ENCODE measurements at regions not wholly inside any gene's neighbourhood (a gene's known extent, or its start where the extent isn't known, plus 50 kb on each side); places are given as distances from the start of the nearest gene placed in this dataset.

DNA sequence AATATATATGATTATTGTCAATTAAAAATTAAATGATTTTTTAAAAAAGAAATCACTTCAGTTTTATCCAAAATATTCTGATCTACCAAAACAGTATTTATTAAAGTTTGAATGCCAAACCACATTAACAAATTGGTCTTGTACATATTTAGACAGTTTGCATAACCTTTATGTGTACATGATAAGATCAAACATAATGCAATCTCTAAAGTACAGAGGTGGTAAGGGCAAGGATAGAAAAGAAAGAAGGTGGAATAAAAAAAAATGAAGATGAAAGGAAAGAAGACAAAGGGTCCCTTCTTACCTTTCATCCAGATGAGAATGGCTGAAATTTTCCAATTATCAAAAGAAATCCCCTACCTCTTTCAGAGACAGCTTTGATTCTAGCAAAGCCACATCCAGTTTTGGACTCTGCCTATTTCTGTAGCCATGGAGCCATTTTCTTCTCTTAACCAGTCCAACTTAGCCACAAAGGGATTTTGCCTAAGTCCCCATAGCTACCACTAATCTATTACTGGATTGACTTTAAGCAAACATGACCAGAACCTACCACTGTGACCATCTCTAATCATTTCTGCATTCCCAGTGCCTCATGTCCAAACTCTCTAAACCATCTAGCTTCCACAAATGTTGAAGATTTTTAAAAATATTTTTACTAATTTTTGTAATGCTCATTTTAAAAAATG lies 133.3 kb upstream of the TRPM3 start:
- TF ChIP-seq EZH2phosphoT487 (IDR thresholded peaks at IDR 0.05): no peak
- TF ChIP-seq, protein P1, sequence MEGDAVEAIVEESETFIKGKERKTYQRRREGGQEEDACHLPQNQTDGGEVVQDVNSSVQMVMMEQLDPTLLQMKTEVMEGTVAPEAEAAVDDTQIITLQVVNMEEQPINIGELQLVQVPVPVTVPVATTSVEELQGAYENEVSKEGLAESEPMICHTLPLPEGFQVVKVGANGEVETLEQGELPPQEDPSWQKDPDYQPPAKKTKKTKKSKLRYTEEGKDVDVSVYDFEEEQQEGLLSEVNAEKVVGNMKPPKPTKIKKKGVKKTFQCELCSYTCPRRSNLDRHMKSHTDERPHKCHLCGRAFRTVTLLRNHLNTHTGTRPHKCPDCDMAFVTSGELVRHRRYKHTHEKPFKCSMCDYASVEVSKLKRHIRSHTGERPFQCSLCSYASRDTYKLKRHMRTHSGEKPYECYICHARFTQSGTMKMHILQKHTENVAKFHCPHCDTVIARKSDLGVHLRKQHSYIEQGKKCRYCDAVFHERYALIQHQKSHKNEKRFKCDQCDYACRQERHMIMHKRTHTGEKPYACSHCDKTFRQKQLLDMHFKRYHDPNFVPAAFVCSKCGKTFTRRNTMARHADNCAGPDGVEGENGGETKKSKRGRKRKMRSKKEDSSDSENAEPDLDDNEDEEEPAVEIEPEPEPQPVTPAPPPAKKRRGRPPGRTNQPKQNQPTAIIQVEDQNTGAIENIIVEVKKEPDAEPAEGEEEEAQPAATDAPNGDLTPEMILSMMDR (IDR thresholded peaks at IDR 0.05): no peak
- no peak for TF ChIP-seq EZH2 (IDR thresholded peaks at IDR 0.05)
